ENCODE measurements at regions not wholly inside any gene's neighbourhood (a gene's known extent, or its start where the extent isn't known, plus 50 kb on each side); places are given as distances from the start of the nearest gene placed in this dataset.
"Not testable (repeated sequence)": the region's sequence is repeated elsewhere in the genome, so short reads cannot be mapped to it uniquely, and the experiment has no call there.

DNA sequence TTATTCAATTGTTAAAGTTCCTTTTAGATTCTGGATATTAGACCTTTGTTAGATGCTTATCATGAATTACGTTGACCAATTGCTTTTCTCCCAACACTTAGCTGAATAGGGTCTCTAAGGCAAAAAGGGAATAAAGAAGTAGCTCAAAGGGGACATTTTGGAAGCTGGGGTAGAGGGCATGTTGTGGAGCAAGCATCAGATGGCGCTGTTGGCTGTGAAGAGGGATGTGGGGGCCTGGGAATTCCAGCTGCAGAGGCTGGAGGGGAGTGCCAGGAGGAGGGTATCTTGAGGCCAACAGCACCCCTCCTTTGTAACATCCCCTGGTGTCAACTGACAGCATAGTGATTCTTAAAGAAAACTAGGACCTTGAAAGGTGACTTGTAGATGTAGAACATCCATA, 198.2 kb downstream of the ADCYAP1 start:
- no peak for DNase-seq (ENCODE audit: low read depth in 4 of 4, low spot score in 3 of 4)

DNA sequence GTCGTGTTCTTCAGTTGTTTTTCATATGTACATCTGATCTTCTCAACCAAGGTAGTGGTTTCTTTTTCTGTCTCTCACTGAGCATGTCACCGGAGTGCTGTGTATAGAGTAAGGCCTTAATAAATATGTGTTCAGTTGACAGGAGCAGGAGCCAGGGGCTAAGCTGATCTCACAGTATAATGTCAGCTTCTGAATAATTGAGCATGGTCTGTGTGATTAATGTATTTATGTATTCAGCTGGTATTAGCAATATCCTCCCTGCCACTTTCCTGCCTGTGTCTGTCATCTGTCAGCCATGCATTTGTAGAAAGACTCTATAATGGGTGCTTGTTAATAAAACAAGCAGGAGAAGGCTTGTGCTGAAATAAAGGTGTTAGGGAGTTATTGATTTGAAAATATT, 198.9 kb downstream of the ADCYAP1 start:
- DNase-seq (ENCODE audit: low read depth in 4 of 4, low spot score in 3 of 4) = no peak

DNA sequence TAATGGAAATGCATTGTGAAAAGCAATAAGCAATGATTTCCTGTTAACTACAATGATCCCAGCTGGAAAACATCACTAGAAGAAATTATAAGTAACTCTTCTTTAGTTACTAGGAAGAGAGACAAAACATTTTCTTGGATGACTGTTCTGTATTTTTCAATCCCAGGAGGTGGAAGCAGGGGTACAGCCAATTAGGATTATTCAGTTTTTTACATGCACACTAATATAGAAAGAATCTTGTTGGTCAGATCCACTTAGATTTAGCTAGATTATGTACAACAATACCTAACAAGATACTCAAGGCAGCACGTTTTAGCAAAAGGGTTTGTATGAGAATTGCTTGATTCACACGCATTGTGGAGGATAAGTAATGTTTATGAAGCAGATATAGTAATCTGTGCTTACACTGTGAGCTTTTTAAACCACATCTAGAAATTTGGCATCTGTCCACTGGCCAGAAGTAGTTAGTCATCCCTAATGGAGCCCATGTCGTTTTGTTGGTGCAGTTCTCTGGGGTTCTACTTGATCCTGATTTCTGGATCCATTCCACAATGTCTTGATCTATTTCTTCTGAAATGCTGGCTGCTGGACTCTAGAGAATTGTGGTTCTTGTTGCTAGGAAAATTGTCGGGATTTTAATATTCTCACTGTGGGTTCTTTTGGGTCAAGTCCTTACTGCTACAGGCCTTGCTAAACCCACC, 199.7 kb downstream of the ADCYAP1 start:
- no peak for DNase-seq (ENCODE audit: low read depth in 4 of 4, low spot score in 3 of 4)

DNA sequence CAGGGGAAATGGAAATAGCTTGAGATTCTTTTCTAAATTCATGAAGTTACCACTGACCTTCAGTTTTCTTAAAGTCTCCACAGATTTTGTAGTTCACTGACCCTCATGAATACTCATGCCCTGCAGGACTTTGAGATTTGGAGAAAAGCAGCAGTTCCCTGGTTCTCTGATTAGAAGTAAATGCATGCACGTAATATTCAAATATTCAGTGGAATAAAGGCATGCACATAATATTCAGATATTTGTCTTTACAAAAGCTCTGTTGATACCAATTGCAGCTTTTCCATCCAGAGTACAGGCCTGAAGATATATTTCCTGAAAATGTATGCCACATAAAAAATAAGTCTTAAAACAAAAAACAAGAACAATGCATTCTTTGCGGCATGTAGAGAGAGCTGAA, 219.8 kb downstream of the ADCYAP1 start:
- DNase-seq (ENCODE audit: low read depth in 4 of 4, low spot score in 3 of 4) = no peak

DNA sequence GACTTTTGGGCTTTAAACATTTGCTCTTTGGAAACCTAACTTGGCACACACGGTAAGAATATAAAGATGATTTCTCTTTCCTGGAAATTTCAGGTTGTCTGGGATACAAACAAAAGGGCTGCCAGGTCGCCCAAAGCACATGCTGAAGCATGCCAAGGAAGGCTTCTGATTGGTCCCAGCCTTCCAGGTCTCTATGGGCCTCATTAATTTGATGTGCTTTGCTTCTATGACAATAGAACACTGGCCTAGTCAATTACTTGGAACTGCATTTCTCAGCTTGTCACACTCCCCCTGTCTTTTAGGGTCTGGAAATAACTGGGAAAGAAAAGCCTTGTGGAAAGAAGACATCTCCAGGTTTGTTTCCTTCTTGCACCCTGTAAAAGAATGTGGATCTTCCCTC, 228.9 kb downstream of the ADCYAP1 start:
- no peak for DNase-seq (ENCODE audit: low read depth in 4 of 4, low spot score in 3 of 4)

DNA sequence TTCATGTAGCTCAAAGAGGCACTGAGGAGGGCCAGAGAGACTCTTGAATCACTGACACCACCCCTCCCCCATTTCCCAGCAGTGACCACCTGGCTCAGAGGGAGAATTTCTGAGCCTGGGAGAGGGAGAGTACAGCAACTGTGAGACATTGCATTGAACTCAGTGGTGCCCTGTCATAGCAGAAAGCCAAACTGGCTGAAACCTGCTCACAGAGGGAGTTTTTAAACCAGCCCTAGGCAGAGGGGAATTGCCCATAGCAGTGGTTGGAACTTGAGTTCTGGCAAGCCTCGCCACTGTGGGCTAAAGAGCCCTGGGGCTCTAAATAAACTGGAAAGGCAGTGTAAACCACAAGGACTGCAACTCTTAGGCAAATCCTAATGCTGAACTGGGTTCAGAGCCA, 243.1 kb downstream of the ADCYAP1 start:
- DNase-seq (ENCODE audit: low read depth in 4 of 4, low spot score in 3 of 4) = no peak

DNA sequence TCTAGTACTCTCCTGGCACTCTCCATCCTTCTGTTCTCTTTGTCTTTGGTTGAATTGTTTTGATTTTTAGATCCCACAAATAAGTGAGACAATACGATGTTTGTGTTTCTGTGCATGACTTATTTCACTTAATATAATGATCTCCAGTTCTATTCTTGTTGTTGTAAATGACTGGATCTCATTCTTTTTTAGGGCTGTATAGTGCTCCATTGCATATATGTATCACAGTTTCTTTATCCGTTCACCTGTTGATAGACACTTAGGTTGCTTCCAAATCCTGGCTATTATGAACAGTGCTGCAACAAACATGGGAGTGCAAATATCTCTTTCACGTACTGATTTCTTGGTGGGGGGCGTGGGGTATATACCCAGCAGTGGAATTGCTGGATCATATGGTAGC, 245.0 kb downstream of the ADCYAP1 start:
- DNase-seq (ENCODE audit: low read depth in 4 of 4, low spot score in 3 of 4) = no peak

DNA sequence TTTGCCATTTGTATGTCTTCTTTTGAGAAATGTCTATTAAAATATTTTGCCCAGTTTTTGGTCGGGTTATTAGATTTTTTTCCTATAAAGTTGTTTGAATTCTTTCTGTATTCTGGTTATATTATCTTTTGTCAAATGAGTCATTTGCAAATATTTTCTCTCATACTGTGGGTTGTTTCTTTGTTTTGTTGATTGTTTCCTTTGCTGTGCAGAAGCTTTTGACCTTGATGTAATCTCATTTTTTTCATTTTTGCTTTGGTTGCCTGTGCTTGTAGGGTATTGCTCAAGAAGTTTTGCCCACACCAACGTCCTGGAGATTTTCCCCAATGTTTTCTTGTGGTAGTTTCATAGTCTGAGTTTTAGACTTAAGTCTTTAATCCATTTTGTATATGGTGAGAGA, 245.7 kb downstream of the ADCYAP1 start:
- no peak for DNase-seq (ENCODE audit: low read depth in 4 of 4, low spot score in 3 of 4)

DNA sequence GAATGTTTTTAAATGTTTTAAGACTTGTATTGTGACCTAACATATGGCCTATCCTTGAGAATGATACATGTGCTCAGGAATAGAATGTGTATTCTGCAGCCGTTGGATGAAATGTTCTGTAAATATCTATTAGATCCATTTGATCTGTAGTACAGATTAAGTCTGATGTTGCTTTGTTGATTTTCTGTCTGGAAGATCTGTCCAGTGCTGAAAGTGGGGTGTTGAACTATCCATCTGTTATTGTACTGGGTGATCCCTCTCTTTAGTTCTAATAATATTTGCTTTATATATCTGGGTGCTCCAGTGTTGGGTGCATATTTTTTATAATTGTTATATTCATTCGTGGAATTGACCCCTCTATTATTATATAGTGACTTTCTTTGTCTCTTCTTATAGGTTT, 248.3 kb downstream of the ADCYAP1 start:
- not testable (repeated sequence) for DNase-seq (ENCODE audit: low read depth in 4 of 4, low spot score in 3 of 4)

DNA sequence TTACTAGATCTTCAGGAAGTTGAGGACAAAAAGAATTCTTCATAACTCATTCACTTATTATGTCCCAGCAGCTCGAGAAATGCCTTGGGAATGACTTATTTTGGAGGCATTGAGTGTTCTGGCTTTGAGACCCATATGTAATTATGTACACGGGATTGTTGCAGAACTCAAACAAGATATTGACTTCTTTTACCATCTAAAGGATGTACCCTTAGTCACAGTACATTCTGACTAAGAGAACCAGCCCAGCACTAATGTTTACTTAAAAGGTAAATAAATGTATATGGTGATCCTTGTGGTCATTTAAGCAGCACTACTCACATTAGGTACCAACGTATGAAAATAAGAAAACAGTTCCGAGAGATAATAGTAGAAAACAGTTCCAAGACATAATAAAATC, 268.9 kb downstream of the ADCYAP1 start:
- DNase-seq (ENCODE audit: low read depth in 4 of 4, low spot score in 3 of 4) = no peak

DNA sequence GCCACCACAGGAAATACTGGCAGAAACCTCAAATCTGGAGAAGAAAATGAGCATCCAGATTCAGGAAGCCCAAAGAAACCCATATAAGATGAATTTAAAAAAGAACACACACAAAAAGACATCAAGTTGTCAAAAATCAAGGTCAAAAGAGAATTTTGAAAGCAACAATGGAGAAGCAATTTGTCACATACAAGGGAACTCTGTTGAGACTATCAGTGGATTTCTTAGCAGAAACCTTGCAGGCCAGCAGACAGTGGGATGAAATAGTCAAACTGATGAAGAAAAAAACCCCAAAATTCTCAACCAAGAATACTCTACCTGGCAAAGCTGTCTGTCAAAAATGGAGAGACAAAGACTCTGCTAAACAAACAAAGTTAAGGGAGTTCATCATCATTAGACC, 272.6 kb downstream of the ADCYAP1 start:
- no peak for DNase-seq (ENCODE audit: low read depth in 4 of 4, low spot score in 3 of 4)

DNA sequence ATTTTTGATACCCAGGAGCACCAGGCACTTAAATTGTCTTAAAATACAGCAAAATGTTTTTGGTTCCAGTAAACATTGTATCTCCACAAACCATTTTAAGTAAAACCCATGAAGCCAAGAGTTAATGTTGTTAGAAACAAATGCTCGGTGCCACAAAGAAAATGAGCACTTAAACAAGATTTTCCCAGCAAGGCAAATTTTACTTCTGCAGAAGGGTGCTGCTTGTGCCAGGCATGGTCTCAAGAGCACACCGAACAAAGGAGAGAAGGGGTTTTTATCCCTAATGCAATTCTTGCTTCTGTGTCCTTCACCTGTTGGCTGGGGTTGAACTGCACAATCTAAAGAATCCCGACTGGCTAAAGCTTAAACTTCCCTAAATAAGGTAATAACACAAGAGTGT, 286.7 kb downstream of the ADCYAP1 start:
- DNase-seq (ENCODE audit: low read depth in 4 of 4, low spot score in 3 of 4) = no peak

DNA sequence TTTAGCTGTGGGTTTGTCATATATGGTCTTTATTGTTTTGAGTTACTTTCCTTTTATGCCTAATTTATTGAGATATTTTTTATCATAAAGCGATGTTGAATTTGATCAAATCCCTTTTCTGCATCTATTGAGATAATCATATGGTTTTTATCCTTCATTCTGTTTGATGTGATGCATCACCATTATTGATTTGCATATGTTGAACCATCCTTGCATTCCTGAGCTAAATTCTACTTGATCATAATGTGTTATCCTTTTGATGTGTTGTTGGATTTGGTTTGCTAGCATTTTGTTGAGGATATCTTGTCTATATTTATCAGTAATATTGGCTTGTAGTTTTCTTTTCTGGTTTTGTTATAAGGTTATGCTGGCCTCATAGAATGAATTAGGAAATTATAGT, 308.5 kb downstream of the ADCYAP1 start:
- no peak for DNase-seq (ENCODE audit: low read depth in 4 of 4, low spot score in 3 of 4)

DNA sequence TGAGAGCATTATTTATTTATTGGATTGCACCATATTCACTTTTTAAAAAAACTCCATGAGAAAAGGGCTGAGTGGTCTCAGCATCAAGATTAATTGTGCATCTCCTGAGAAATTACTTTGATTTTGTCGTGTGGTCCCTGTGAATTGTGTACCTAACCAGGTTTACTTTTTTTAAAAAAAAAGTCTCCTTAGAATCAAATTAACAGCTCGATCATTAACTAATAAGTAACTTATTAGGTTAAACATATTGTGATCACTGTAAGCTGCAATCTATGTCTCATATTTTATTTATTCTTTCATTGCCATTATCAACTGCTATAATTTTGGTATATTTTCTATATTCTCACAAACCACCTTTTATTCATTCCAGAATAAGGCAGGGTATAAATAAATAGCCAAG, 318.2 kb downstream of the ADCYAP1 start:
- no peak for DNase-seq (ENCODE audit: low read depth in 4 of 4, low spot score in 3 of 4)

DNA sequence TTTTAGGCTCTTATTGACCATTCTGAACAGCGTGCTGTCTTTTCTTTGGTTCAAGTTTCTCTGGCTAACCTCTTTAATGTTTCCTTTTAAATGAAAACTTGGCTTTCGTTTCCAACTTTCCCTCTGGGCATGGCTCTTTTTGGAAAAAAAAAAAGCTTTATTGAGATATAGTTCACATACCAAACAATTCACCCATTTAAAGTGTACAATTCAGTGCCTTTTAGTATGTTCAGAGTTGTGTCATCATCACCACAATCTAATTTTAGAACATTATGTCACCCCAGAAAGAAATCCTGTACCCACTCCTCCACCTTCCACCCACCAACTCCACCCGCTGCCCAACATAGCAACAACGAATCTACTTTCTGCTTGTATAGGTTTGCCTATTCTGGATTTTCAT, 322.4 kb downstream of the ADCYAP1 start:
- DNase-seq (ENCODE audit: low read depth in 4 of 4, low spot score in 3 of 4) = no peak

DNA sequence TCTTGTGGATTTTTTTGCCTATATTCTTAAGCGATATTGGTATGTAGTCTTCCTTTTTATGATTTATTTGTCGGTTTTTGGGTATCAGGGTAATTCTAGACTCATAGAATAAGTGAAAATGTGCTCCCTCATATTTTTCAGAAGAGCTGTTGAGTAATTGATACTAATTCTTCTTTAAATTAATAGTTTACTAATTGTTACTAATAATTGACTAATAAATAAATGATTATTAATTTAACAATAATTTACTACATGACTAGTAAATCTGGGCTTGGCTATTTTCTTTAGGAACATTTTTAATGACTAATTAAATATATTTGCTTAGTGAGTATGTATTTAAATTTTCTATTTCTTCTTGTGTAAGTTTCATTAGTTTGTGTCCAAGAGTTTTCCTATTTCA, 325.0 kb downstream of the ADCYAP1 start:
- no peak for DNase-seq (ENCODE audit: low read depth in 4 of 4, low spot score in 3 of 4)

DNA sequence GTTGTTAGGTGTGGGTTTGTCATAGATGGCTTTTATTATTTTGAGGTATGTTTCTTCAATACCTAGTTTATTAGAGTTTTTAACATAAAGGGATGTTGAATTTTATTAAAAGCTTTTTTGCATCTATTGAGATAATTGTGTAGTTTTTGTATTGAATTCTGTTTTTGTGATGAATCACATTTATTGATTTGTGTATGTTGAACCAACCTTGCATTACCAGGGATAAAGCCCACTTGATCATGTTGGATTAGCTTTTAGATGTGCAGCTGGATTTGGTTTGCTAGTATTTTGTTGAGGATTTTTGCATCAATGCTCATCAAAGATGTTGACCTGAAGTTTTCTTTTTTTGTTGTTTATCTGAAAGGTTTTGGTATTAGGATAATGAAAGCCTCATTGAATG, 328.2 kb downstream of the ADCYAP1 start:
- no peak for DNase-seq (ENCODE audit: low read depth in 4 of 4, low spot score in 3 of 4)

DNA sequence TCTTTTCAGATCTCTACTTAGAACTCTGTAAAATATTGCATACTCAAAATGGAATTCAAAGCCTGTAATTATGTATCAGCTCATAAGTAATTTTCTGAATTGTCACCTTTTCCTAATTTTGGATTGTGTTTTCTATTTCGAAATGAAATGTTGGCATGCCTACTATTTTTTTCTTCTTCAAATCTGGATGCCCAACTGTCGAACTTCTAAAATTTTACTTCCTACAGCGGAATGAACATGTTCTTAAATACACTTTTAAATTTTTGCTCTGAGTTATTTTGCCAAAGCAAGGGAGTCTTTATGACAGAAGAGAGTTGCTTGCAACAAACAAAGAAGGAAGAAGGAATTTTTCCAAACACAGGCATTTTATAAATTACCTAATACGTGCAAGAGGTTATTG, 336.0 kb downstream of the ADCYAP1 start:
- no peak for DNase-seq (ENCODE audit: low read depth in 4 of 4, low spot score in 3 of 4)

DNA sequence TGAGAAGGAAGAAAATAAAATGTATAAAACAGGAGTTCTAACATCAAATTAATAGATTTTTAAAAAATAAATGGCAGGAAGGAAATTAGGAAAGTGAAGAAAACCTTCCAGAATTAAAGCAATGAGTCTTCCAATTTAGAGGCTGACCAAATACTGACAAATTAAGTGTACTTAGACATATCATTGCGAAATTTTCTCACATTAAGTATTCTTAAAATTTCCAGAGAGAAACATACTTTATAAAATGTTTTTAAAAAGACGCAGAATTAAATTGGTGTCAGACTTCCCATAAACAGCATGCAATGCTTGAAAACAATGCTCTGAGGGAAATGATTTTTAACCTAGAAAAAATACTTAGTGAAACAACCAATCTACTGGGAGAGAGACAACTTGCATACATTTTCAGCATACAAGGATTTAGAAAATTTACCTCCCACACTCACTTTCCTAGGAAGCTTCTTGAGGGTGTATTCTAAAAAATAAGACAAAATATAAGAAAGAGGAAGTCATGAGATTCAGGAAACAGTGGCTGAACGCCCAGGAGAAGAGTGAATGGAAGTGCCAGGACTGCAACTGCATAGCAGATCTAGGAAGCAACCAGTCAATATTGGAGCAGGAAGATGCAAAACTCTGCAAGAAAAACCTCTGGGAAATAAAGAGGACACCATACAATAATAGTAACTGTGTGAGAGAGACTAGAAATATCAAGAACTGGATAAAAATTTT, 339.9 kb downstream of the ADCYAP1 start:
- DNase-seq (ENCODE audit: low read depth in 4 of 4, low spot score in 3 of 4) = no peak

DNA sequence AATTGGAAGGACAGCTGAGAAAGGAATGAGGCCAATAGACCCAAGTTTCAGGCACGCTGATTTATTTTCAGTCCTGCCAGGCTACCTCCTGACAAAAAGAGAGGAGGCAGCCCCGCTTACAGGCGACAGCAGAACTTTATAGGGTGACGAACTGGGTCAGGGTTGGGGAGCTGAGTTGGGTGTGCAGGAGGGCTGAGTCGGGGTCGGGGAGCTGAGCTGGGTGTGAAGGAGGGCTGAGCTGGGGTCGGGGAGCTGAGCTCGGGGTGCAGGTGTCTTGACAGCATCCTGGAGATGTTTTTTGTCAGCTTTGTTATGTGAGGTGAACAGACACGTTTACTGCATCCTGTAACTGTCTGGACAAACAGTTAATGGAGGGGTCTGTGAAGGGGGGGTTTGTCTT, 342.2 kb downstream of the ADCYAP1 start:
- no peak for DNase-seq (ENCODE audit: low read depth in 4 of 4, low spot score in 3 of 4)

DNA sequence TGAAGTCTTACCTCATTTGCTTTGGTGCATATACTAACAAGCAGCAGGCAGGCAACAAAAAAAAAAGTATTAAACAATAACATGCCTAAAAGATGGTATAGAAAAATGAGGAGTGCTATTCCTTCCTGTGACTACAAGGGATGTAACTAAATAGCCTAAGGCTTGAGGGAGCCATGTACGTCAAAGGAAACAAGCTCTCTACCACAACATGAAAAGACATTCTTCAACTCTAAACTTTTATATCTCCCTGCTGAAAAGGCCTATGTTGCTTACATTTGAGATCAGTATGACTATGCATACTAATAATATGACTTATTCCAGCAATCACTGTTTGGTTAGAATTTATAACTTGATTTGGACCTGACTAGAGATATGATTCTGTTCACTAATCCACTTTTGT, 347.9 kb downstream of the ADCYAP1 start:
- no peak for DNase-seq (ENCODE audit: low read depth in 4 of 4, low spot score in 3 of 4)

DNA sequence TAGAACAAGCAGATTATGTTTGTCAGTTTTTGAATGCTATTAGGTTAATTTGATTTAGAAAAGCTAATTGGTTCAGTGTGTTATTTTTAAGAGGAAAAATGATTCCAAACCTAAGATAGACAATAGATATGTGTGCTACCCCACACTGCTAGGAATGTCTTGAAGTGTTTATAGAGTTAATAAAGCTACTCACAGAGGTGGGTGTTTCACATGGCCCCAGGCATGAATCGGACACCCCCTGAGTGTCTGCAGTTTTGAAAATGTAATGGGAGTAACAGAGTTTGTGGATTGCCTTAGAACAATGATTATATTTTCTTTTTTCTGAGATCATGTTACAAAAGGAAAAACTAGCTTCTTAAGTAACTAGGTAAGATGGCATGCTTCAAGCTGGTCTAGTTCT, 348.3 kb downstream of the ADCYAP1 start:
- DNase-seq (ENCODE audit: low read depth in 4 of 4, low spot score in 3 of 4) = no peak

DNA sequence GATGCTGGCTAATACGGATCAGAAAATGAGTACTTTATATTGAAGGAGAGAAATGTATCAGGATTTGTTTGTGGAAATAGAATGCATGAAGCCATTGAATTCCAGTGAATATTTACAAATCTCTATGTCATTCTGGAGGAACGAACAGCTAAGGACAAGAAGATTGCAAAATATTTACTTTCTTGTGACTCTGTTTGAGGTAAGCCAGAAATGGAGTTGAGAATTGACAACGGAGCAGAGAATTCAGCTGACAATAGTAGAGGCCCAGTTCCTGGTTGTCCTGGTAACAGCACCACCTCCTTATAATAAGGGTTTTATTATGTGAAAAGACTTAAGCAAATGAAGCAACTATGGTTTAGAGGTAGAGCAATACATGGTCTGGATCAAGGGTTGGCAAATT, 349.2 kb downstream of the ADCYAP1 start:
- no peak for DNase-seq (ENCODE audit: low read depth in 4 of 4, low spot score in 3 of 4)
